Suprapubic skin (tissue), 4 donors: ENCODE measurements at regions not wholly inside any gene's neighbourhood (a gene's known extent, or its start where the extent isn't known, plus 50 kb on each side); places are given as distances from the start of the nearest gene placed in this dataset.

ENCODE experiments used
- DNase-seq, 2 donors: peaks; one replicate each; pipeline ENCODE4 v3.0.0-alpha.2; 2019; ENCODE audit warnings: low spot score in 2 of 2
- H3K27ac ChIP-seq: fragments of 200-600 bp; sonication (generic); one replicate; pipeline ENCODE4 v1.5.1; 2019
- H3K27me3 ChIP-seq: fragments of 200-600 bp; sonication (generic); one replicate; pipeline ENCODE4 v1.5.1; 2019
- H3K36me3 ChIP-seq: fragments of 200-600 bp; sonication (generic); one replicate; pipeline ENCODE4 v1.5.1; 2019
- H3K4me1 ChIP-seq: fragments of 200-600 bp; sonication (generic); one replicate; pipeline ENCODE4 v1.5.1; 2019
- H3K4me3 ChIP-seq: fragments of 200-600 bp; sonication (generic); one replicate; pipeline ENCODE4 v1.5.1; 2019; ENCODE audit warnings: mild to moderate bottlenecking
- H3K9me3 ChIP-seq: fragments of 200-600 bp; sonication (generic); one replicate; pipeline ENCODE4 v1.5.1; 2019
- EP300 ChIP-seq: sonication (generic); formaldehyde crosslinking; IDR thresholded peaks from one replicate; pipeline ENCODE4 v1.6.1; 2017; ENCODE audit warnings: antibody characterized with exemption
- POLR2A ChIP-seq, 2 donors: fragments of 450-650 bp; IDR thresholded peaks; one replicate each; pipeline ENCODE4 v1.6.1; 2017; ENCODE audit warnings: antibody characterized with exemption in 2 of 2, mild to moderate bottlenecking in 2 of 2, moderate library complexity in 2 of 2
- POLR2AphosphoS5 ChIP-seq, 3 donors: sonication (generic); formaldehyde crosslinking; IDR thresholded peaks; one replicate each; pipeline ENCODE4 v1.6.1; 2017; ENCODE audit warnings: antibody characterized with exemption in 3 of 3
- WGBS: methylation state at CpG from one replicate; pipeline ENCODE4 v1.1.5; 2018; 5-methylcytosine and 5-hydroxymethylcytosine counted together
- TF ChIP-seq, protein P1 (sequence below), 2 donors: fragments of 200-600 bp in 1 of 2; fragments of 450-650 bp in 1 of 2; sonication (generic) in 1 of 2; IDR thresholded peaks; one replicate each; pipeline ENCODE4 v1.5.1; 2016 to 2019; ENCODE audit warnings: antibody characterized with exemption in 2 of 2, mild to moderate bottlenecking in 1 of 2, moderate library complexity in 1 of 2

DNA sequence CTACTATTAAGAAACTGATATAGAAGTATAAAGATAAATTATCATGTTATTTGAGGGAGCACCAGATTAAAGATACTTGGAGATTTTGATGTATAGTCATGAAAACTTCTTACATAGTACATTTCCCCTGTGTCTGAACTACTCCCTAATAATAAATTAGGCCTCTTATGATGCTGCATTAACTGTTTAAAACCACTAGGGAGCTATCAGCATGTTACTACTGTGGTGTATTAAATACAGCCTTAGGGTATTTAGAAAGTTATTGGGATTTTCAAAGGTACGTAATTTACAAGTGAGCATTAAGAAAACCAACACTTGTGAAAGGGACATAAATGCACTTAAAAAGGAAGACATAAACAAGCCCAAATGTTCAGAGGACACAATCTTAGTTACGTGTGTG, 714.0 kb downstream of the EPHA4 start:
- Histone ChIP-seq H3K27me3 (no peaks in the 10 kb centered on the region), H3K9me3 (no peaks in the 10 kb centered on the region), H3K4me1 (no peaks in the 10 kb centered on the region), H3K4me3 (no peak overlapping the region), H3K36me3 (no peaks in the 10 kb centered on the region), H3K27ac (no peak overlapping the region)
- TF ChIP-seq POLR2A (IDR thresholded peaks at IDR 0.05) (no peak), EP300 (no peak), POLR2AphosphoS5 (IDR thresholded peaks at IDR 0.05) (no peak)
- TF ChIP-seq, protein P1, sequence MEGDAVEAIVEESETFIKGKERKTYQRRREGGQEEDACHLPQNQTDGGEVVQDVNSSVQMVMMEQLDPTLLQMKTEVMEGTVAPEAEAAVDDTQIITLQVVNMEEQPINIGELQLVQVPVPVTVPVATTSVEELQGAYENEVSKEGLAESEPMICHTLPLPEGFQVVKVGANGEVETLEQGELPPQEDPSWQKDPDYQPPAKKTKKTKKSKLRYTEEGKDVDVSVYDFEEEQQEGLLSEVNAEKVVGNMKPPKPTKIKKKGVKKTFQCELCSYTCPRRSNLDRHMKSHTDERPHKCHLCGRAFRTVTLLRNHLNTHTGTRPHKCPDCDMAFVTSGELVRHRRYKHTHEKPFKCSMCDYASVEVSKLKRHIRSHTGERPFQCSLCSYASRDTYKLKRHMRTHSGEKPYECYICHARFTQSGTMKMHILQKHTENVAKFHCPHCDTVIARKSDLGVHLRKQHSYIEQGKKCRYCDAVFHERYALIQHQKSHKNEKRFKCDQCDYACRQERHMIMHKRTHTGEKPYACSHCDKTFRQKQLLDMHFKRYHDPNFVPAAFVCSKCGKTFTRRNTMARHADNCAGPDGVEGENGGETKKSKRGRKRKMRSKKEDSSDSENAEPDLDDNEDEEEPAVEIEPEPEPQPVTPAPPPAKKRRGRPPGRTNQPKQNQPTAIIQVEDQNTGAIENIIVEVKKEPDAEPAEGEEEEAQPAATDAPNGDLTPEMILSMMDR (IDR thresholded peaks at IDR 0.05), result no peak
- WGBS, result 84% methylated on average over 2 of the region's 2 CpGs
- no peak for DNase-seq

DNA sequence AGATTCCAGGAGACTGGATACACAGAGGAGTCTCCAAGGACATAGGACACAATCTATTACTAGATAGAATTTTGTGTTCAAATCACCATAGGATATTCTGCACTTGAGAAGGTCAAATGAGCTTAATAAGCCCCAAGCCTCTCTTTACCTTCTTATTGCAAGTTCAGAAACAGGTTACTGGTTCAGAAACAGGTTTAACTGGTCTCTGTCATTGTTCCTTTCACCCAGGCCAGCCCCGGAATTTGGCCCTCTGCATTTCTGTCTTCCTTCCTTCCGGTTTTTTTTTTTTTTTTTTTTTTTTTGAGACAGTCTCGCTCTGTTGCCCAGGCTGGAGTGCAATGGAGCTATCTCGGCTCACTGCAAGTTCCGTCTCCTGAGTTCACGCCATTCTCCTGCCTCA, 700.2 kb downstream of the EPHA4 start:
- no peak overlapping the region for H3K27ac ChIP-seq
- no peak for DNase-seq
- H3K9me3 ChIP-seq, result no peaks in the 10 kb centered on the region
- TF ChIP-seq POLR2A (IDR thresholded peaks at IDR 0.05) (no peak), POLR2AphosphoS5 (IDR thresholded peaks at IDR 0.05) (no peak), EP300 (no peak)
- TF ChIP-seq, protein P1 (IDR thresholded peaks at IDR 0.05), result no peak
- H3K4me1 ChIP-seq, result no peaks in the 10 kb centered on the region
- no peaks in the 10 kb centered on the region for H3K27me3 ChIP-seq
- no peaks in the 10 kb centered on the region for H3K36me3 ChIP-seq
- H3K4me3 ChIP-seq, result no peak overlapping the region
- WGBS, result 82% methylated on average over 6 of the region's 6 CpGs

DNA sequence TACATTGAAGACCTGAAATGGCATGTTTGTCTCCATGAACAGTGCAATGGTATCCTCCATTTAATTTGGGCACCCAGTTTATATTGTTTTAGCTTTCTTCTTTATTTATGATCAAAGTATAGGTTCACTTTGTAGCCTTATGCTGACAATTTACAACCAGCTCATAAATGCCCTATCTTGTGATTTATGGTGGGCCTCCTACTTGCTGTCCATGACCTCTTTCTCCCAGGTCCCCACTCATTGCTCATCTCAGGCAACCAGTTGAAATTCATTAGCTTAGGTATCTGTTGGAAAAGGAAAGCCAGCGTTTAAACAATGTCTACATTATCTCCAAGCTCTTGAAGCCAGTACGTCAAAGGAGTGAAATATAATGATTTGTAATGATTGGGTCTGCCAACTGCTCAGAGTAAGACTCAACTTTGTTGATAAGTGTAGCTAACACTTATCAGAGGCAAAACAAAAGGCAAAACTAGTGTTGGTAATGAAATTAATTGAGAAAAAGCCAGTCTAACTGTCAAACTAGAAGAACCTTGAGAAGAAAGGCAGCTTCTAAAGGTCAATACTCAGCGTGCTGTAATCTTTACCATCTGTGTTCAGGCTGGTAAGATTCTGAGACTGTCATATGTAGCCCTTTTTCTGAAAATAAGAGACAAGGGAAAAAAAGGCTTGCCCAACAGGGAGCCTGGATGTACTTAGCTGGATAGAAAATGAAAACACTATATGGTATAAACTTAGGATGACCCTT, 695.9 kb downstream of the EPHA4 start:
- Histone ChIP-seq H3K27ac (no peak overlapping the region), H3K27me3 (no peaks in the 10 kb centered on the region), H3K36me3 (no peaks in the 10 kb centered on the region), H3K4me1 (peaks cover 4% of the 10 kb centered on the region), H3K9me3 (no peaks in the 10 kb centered on the region), H3K4me3 (no peak overlapping the region)
- no peak for DNase-seq
- no peak for TF ChIP-seq POLR2A (IDR thresholded peaks at IDR 0.05)
- no peak for TF ChIP-seq EP300
- TF ChIP-seq, protein P1 (IDR thresholded peaks at IDR 0.05), result no peak
- TF ChIP-seq POLR2AphosphoS5 (IDR thresholded peaks at IDR 0.05), result no peak
- WGBS, result 72% methylated on average over 3 of the region's 3 CpGs

DNA sequence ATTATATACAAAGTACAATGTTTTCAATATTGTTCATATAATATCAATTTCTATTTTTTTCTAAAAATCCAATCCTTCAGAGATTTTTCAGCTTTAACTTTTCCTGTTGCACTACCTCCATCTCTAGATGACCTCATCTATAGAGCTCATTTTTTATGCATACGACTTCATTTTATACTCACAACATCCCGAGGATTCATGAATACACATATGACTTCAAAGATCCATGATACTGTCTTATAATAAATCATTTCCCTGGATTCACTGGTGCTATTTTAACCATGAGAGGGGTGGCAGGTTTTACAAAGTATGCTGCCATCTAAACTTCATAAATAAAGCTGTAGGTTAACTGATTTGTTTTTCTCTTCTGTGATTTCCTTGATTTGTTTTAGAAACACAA, 694.6 kb downstream of the EPHA4 start:
- Histone ChIP-seq H3K4me1 (peaks cover 4% of the 10 kb centered on the region), H3K9me3 (no peaks in the 10 kb centered on the region), H3K27ac (no peak overlapping the region), H3K36me3 (no peaks in the 10 kb centered on the region), H3K27me3 (no peaks in the 10 kb centered on the region), H3K4me3 (no peak overlapping the region)
- WGBS, result 75% methylated on average over 2 of the region's 2 CpGs
- TF ChIP-seq EP300 (no peak), POLR2A (IDR thresholded peaks at IDR 0.05) (no peak), POLR2AphosphoS5 (IDR thresholded peaks at IDR 0.05) (no peak)
- TF ChIP-seq, protein P1 (IDR thresholded peaks at IDR 0.05), result no peak
- no peak for DNase-seq

DNA sequence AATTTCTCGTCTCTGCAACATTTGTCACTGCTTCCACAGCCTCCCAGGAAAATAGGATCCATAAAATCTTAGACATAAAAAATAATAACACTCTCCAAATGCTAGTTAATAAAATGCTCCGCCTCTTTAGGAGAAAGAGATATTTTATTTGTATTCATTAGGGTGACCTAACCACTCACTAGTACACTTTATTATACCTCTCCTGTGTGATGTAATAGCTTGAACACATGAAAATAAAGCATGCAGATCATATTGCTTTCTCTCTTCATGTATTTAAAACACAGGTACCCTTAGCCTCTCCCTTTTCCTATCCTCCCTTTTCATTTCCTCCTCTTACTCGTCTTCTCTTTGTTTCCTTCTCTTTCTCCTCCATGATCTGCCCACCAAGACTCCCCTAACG, 694.2 kb downstream of the EPHA4 start:
- no peaks in the 10 kb centered on the region for H3K27me3 ChIP-seq
- H3K27ac ChIP-seq, result no peak overlapping the region
- TF ChIP-seq EP300 (no peak), POLR2AphosphoS5 (IDR thresholded peaks at IDR 0.05) (no peak), POLR2A (IDR thresholded peaks at IDR 0.05) (no peak)
- TF ChIP-seq, protein P1 (IDR thresholded peaks at IDR 0.05), result no peak
- H3K36me3 ChIP-seq, result no peaks in the 10 kb centered on the region
- no peak overlapping the region for H3K4me3 ChIP-seq
- 85% methylated on average over 4 of the region's 4 CpGs for WGBS
- no peaks in the 10 kb centered on the region for H3K9me3 ChIP-seq
- DNase-seq, result no peak
- peaks cover 4% of the 10 kb centered on the region for H3K4me1 ChIP-seq
